Endothelial cell of umbilical vein (primary cell): ENCODE measurements at regions not wholly inside any gene's neighbourhood (a gene's known extent, or its start where the extent isn't known, plus 50 kb on each side); places are given as distances from the start of the nearest gene placed in this dataset.

Experiments
- BruUV-seq: library from RNA; stranded (reverse); fragments of 400-500 nt; replicated peaks from 2 replicates; lab custom pipeline; 2021; lab: Mats Ljungman, UMichigan
- CTCF ChIA-PET: fragments of 300-600, 350-600 bp; sonication (Branson Sonifier 250); formaldehyde crosslinking; loops from one replicate; lab custom pipeline; 2021; ENCODE audit warnings: antibody characterized with exemption, inconsistent platforms; lab: Charles Lee
- POLR2A ChIA-PET: fragments of 300-600, 350-600 bp; sonication (Branson Sonifier 250); formaldehyde crosslinking; loops from one replicate; lab custom pipeline; 2021; ENCODE audit warnings: antibody characterized with exemption, inconsistent platforms; lab: Charles Lee
- DNase-seq: peaks from one replicate; pipeline ENCODE4 v3.0.0-alpha.2; 2011; ENCODE audit warnings: low read depth, low spot score
- FAIRE-seq: peaks from 2 replicates; lab custom pipeline; 2011; peaks lifted over from hg19 to GRCh38; lab: Jason Lieb, UNC
- H2AFZ ChIP-seq: 2 replicates; pipeline ENCODE4 v1.6.0; 2012; ENCODE audit warnings: low read depth, low read length, control low read depth, inconsistent platforms
- H3K27ac ChIP-seq: 2 replicates; pipeline ENCODE4 v1.5.1; 2011; ENCODE audit warnings: low read depth, mild to moderate bottlenecking, control low read depth, low read length, moderate library complexity; ENCODE audit not compliant: insufficient read depth
- H3K27me3 ChIP-seq, 2 experiments: 2 replicates each; pipeline versions ENCODE4 v1.6.0 to v1.6.1; 2011; ENCODE audit warnings: low read length in 2 of 2, mixed read lengths in 1 of 2; ENCODE audit not compliant: control insufficient read depth in 2 of 2, insufficient read depth in 2 of 2
- H3K36me3 ChIP-seq, 2 experiments: 2 replicates in 1 of 2; 3 replicates in 1 of 2; pipeline ENCODE4 v1.5.1; 2011; ENCODE audit warnings: low read length in 2 of 2, mild to moderate bottlenecking in 1 of 2, moderate library complexity in 1 of 2; ENCODE audit not compliant: control insufficient read depth in 2 of 2, insufficient read depth in 2 of 2; ENCODE audit errors: extremely low read depth in 1 of 2
- H3K4me1 ChIP-seq: 3 replicates; pipeline ENCODE4 v1.5.1; 2011; ENCODE audit warnings: mild to moderate bottlenecking, low read length; ENCODE audit not compliant: control insufficient read depth, insufficient read depth; ENCODE audit errors: extremely low read depth
- H3K4me2 ChIP-seq: 2 replicates; pipeline ENCODE4 v1.6.1; 2011; ENCODE audit warnings: low read length, control low read depth, mixed read lengths; ENCODE audit not compliant: insufficient read depth
- H3K4me3 ChIP-seq, 3 experiments: fragments of 200-600 bp in 1 of 3; sonication (generic), shearing (Covaris generic) in 1 of 3; replicated peaks in 1 of 3; 2 replicates each; pipeline ENCODE4 v1.5.1; 2011 to 2016; ENCODE audit warnings: control low read depth in 3 of 3, low read length in 3 of 3, mild to moderate bottlenecking in 2 of 3, inconsistent platforms in 1 of 3, low read depth in 1 of 3, moderate library complexity in 1 of 3; ENCODE audit not compliant: insufficient read depth in 1 of 3
- H3K79me2 ChIP-seq: 2 replicates; pipeline ENCODE4 v1.6.0; 2012; ENCODE audit warnings: low read length, inconsistent platforms; ENCODE audit not compliant: control insufficient read depth, insufficient read depth
- H3K9ac ChIP-seq: replicated peaks from 2 replicates; pipeline ENCODE3; 2011; ENCODE audit warnings: low read length, control low read depth; ENCODE audit not compliant: insufficient read depth; ENCODE audit errors: extremely low read depth
- H3K9me1 ChIP-seq: replicated peaks from 3 replicates; pipeline ENCODE4 v1.6.0; 2011; ENCODE audit warnings: mild to moderate bottlenecking, low read length; ENCODE audit not compliant: control insufficient read depth, insufficient read depth; ENCODE audit errors: extremely low read depth
- H3K9me3 ChIP-seq: replicated peaks from 2 replicates; pipeline ENCODE4 v1.5.1; 2012; ENCODE audit warnings: low read length, inconsistent platforms; ENCODE audit not compliant: control insufficient read depth, insufficient read depth
- H4K20me1 ChIP-seq: replicated peaks from 2 replicates; pipeline ENCODE3; 2011; ENCODE audit warnings: mild to moderate bottlenecking, low read length; ENCODE audit not compliant: control insufficient read depth, insufficient read depth; ENCODE audit errors: extremely low read depth
- CTCF ChIP-seq, 2 donors: IDR thresholded peaks; 1 replicate in 1 of 2; 2 replicates in 1 of 2; pipeline ENCODE4 v1.5.1; 2011; ENCODE audit warnings: low read length in 2 of 2, mild to moderate bottlenecking in 2 of 2, moderate library complexity in 2 of 2, control low read depth in 1 of 2, inconsistent platforms in 1 of 2, low read depth in 1 of 2; ENCODE audit not compliant: insufficient read depth in 1 of 2; ENCODE audit errors: extremely low read depth in 1 of 2
- EZH2 ChIP-seq: IDR thresholded peaks from 2 replicates; pipeline ENCODE4 v1.6.1; 2012; ENCODE audit warnings: borderline replicate concordance, low read depth, mild to moderate bottlenecking, moderate library complexity, low read length, inconsistent platforms; ENCODE audit not compliant: severe bottlenecking
- FOS ChIP-seq: IDR thresholded peaks from 2 replicates; pipeline ENCODE4 v1.6.1; 2011; ENCODE audit warnings: mild to moderate bottlenecking, low read length, moderate library complexity, borderline replicate concordance; ENCODE audit not compliant: insufficient read depth
- GATA2 ChIP-seq: IDR thresholded peaks from 2 replicates; pipeline ENCODE4 v1.7.0; 2011; ENCODE audit warnings: low read depth, mild to moderate bottlenecking, moderate library complexity, mixed read lengths, low read length; ENCODE audit not compliant: insufficient read length, insufficient read depth
- JUN ChIP-seq: IDR thresholded peaks from 2 replicates; pipeline ENCODE4 v1.6.1; 2011; ENCODE audit warnings: borderline replicate concordance, low read depth; ENCODE audit not compliant: insufficient read length, insufficient read depth
- MYC ChIP-seq: IDR thresholded peaks from one replicate; pipeline ENCODE4 v1.6.1; 2011; ENCODE audit warnings: mild to moderate bottlenecking, low read depth, low read length
- POLR2A ChIP-seq: IDR thresholded peaks from 2 replicates; pipeline ENCODE4 v1.6.1; 2012; ENCODE audit warnings: low read depth, mild to moderate bottlenecking, control low read depth, low read length
- POLR2AphosphoS5 ChIP-seq: IDR thresholded peaks from 2 replicates; pipeline ENCODE4 v1.6.1; 2012; ENCODE audit warnings: low read depth, mild to moderate bottlenecking, control low read depth, low read length, moderate library complexity; ENCODE audit not compliant: insufficient read depth
- dilution Hi-C: fragments of 300-500 bp; cut with MboI; formaldehyde crosslinking; loops from one replicate; pipeline ENCODE4 v1.15.0; 2019; ENCODE audit warnings: low sequenced_read_pairs; ENCODE audit not compliant: extremely low pct_ligation_motif_present
- intact Hi-C: fragments of 100-400 bp; cut with micrococcal nuclease; formaldehyde crosslinking; loops from one replicate; pipeline ENCODE4 v1.10.0; 2022
- TF ChIP-seq, protein P1 (sequence below): IDR thresholded peaks from 2 replicates; pipeline ENCODE4 v1.6.1; 2011; ENCODE audit not compliant: insufficient read depth, insufficient read length

DNA sequence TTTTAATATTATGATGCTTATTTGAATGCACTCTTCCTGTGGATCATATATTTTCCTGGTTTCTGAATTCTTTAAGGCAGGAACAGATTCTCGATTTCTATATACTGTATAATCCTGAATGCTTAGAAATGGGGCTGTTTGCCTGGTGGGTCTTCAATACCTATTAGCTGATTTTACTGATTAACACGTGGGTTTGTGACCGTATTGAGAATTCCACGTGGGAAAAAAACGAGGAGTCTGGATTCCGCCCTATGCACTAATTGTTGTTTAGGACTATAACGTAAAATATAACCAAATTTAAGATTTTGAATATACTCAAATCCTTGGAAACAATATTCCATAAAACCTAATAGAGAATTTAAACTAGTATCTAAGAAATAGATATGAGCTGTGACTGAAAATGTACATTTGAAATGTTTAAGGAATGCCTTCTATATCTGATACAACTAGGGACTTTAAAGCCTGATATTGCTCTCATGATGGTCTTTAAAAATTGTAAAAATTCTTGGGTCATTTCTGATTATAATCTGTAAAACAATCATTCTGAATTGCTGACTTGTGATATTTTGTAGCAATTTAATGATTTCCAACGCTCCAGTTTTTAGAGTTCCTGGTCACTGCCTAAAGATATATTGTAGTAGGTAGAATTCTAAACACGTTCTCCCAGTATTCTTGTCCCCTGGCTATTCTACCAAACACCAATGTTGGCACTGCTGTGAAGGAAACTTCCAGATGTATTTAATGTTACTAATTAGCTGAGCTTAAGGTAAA lies 93.6 kb upstream of the NOX3 start:
- CTCF ChIA-PET, result no interaction called here
- dilution Hi-C loops, result no loop called here

GRCh38 chr6:155548576-155548975 lies 92.9 kb upstream of the NOX3 start:
- Histone ChIP-seq H2AFZ (no peak overlapping the region), H3K9ac (no peak overlapping the region), H3K27me3 (no peaks in the 10 kb centered on the region), H3K4me3 (no peak overlapping the region), H3K36me3 (no peaks in the 10 kb centered on the region), H4K20me1 (no peaks in the 10 kb centered on the region), H3K4me2 (no peak overlapping the region), H3K9me1 (no peaks in the 10 kb centered on the region), H3K27ac (no peak overlapping the region), H3K79me2 (no peaks in the 10 kb centered on the region), H3K4me1 (no peaks in the 10 kb centered on the region), H3K9me3 (no peaks in the 10 kb centered on the region)
- ChIA-PET POLR2A (no interaction called here), CTCF (no interaction called here)
- intact Hi-C loops, result no loop called here
- TF ChIP-seq EZH2 (no peak), JUN (no peak), FOS (no peak), POLR2A (no peak), POLR2AphosphoS5 (no peak), MYC (no peak), CTCF (IDR thresholded peaks at IDR 0.05; ENCODE audit: extremely low read depth in 1 of 2, insufficient read depth in 1 of 2, low read depth in 1 of 2, low read length in 2 of 2) (no peak), GATA2 (no peak)
- TF ChIP-seq, protein P1, sequence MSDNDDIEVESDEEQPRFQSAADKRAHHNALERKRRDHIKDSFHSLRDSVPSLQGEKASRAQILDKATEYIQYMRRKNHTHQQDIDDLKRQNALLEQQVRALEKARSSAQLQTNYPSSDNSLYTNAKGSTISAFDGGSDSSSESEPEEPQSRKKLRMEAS, result no peak
- FAIRE-seq (no peak), DNase-seq (no peak)
- dilution Hi-C loops, result no loop called here
- no TSS peak for BruUV-seq

More for the DNA sequence above, 93.6 kb upstream of the NOX3 start:
- no peaks in the 10 kb centered on the region for H4K20me1 ChIP-seq
- H3K9me1 ChIP-seq, result no peaks in the 10 kb centered on the region
- H3K4me1 ChIP-seq, result no peaks in the 10 kb centered on the region
- no peak overlapping the region for H3K4me2 ChIP-seq
- DNase-seq, result no peak
- no peak overlapping the region for H2AFZ ChIP-seq
- H3K27me3 ChIP-seq, result no peaks in the 10 kb centered on the region
- TF ChIP-seq POLR2AphosphoS5, result no peak
- no peak for TF ChIP-seq EZH2
- no peak overlapping the region for H3K27ac ChIP-seq
- H3K4me3 ChIP-seq, result no peak overlapping the region
- no TSS peak for BruUV-seq
- no peaks in the 10 kb centered on the region for H3K36me3 ChIP-seq
- no peak overlapping the region for H3K9ac ChIP-seq
- FAIRE-seq, result no peak
- POLR2A ChIA-PET, result no interaction called here
- intact Hi-C loops, result no loop called here
- no peaks in the 10 kb centered on the region for H3K9me3 ChIP-seq
- no peaks in the 10 kb centered on the region for H3K79me2 ChIP-seq
